Lung microvascular endothelial cell (primary cell): ENCODE measurements at regions not wholly inside any gene's neighbourhood (a gene's known extent, or its start where the extent isn't known, plus 50 kb on each side); places are given as distances from the start of the nearest gene placed in this dataset.

Experiments used
- DNase-seq, 2 donors: peaks; one replicate each; pipeline versions ENCODE4 v3.0.0 to v3.0.0-alpha.2; 2010; ENCODE audit warnings: low read depth in 2 of 2

DNA sequence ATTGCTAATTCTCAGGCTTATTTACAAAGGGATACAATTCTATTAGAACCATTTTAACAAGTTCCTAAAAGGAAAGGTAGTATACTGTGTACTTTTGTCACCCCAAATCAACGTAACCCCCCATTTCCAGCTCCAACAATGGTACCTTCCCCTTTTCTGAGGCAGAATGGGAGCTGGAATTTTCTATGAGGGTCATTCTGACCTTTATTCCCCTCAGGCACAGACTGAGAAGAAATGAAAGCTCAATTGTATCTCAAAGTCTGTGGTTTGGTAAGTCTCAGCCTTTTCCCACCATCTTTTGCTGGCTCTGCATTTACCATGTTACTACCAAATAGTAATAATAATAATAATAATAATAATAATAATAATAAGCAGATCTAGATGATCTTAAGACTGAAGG lies 571.0 kb downstream of the RNF144B start:
- DNase-seq = no peak

DNA sequence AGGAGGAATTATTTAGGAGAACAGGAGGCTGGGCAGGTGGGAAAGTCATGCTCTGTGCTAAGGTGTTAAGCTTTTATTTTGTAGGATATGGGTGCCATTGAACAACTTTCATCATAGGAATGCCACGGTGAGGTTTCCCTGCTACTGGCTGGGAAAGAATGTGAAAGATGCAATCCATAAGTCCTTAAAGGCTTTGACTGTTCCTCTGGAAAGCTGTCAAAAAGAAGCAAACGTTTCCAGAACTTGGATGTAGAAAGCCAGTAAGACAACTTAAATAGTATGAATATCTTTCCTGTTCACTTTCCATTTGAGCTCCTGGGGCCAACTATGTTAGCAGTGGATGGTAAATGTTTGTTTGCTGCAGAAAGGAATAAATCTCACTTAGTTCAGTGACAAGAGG lies 574.4 kb downstream of the RNF144B start:
- DNase-seq = no peak

DNA sequence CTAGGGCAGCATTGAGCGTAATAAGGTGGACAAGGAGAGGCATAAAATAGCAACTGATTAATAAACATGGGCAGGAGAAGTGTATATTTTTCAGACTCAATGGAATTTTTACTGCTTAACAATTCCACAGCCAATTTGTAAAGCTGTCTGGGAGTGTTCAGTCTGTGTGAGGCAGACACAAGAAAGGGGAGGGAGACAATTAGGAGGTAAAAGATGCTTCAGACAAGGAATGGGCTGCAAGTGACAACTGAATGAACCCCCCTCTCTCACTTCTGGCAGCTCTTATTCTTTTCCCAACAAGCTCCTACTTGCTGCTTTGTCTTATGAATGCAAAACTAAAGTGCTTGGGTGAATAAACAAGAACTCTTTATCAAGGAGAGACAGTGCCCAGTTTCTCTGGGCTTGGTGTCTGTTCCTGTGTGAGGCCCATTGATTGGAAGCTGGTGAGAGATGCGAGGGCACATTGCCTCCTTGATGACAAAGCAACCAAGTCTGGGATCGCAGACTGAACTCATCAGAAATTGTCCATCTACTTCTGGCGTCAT lies 575.3 kb downstream of the RNF144B start:
- no peak for DNase-seq

DNA sequence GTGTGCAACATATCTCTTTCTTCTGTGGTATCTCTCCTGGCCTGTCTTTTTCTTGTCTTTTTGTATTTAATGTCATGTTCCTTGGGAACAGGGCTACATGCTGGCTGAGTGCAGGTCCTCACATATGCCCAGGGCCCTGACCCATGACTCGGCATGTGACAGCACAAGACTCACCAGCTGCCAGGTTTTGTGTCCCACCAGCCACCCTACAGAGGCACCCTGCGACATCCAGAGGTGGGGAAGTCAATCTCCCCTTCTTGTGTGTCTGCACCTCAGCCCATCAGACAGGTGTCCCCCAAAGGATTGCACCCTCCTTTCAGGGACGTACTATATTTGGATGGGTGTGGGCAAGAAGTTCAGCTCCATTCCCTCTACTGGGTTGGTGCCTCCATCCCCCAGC lies 576.3 kb downstream of the RNF144B start:
- DNase-seq = no peak

DNA sequence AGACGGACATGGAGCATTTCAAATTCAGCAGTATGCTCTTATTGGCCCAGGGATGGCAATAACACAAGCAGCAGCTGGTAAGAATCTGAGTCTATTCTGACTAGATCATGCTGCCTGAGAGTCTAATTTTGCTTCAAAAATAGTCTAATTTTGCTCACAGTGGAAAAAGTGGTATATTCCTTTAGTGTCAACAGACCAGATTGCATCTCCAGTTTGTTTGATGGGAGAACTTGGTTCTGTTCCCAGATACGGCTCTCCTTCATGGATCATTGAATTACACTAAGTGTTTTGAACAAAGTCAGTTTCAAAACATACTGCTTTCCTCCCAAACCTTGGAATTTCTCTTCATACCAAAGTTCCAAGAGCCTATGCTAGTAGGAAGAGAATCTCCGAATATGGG lies 586.1 kb downstream of the RNF144B start:
- no peak for DNase-seq

DNA sequence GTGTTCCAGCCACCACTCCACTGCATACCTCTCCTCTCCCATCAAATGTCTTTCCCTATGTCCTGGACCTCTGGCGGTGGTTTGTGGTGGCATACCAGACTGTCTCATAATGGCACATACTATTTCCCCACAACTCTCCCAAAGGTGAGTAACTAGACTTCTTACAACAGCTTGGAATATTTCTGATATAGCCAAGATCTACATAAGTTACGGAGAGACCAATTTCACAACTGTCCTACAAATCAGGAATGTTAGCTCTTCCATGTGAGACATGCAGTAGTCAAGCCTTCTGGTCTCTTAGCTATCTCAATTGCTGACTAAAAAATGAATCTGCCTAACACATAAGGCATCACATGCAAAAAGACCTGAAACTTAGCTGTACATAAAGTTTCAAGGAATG lies 588.9 kb downstream of the RNF144B start:
- DNase-seq = no peak

DNA sequence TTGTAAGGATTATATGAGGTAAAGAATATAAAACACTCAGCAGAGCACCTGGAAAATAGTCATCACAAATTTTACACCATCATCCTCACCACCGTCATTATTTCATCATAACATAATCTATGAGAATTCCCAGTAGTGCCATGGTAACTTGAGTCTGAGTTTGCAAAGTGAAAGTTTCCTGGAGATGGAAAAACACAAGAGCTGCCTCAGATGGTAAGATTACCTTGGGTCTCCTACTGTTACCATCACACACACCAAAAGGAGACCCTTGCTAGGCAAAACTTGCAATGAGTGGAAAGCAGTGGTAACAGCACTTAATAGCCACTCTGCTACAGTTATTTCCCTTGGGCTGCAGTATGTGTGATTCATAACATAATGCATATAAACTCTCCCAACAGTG lies 589.8 kb downstream of the RNF144B start:
- no peak for DNase-seq

DNA sequence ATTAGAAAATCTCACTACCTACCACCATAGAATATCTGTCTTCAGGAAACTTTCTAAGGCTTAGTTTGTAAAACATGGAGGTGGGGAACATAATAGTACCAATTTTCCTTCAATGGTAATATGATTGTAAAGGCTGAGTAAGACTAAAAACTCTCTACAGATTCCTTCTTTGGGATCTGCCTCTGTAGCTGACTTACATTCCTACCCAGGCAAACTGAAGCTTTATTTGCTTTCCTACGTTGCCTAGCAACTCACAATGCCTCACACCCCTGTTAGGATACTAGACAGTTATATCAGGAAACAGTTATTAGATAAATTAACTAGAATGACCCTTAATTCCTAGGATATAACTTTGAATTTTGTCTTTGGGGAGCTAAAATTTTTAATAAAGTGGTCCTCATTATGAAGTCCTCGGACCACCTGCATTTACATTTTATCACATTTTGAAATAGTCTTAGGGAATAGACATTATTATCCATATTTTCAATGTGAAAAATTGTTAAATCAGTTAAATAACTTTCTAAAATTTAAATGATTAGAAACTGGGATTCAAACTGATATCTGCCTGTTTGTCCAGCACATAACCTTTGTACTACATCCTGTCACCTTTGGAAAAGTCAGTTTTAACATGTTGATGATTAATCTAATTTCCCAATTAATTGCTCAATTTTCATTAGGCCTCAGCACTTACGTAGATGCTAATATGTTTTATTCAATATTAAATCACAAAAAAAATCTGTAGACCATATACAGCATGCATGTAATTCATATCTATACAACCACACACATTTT lies 591.4 kb downstream of the RNF144B start:
- DNase-seq = no peak

DNA sequence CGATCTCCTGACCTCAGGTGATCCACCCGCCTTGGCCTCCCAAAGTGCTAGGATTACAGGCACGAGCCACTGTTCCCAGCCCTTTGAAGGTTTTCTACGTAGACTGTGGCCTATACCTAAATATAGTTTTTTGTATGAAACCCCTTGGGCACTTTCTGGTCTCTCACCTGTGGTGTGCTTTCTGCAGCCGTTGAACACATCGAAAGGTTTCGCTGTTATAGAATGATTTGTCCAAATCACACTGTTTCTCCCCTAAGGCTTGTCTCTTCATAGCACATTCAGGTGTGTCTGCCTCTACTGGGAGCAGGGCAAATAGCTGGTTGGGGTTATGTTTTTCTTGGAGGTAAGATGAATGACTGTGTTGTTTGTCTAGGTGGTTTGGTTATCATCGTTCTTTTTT lies 597.9 kb downstream of the RNF144B start:
- DNase-seq = no peak

DNA sequence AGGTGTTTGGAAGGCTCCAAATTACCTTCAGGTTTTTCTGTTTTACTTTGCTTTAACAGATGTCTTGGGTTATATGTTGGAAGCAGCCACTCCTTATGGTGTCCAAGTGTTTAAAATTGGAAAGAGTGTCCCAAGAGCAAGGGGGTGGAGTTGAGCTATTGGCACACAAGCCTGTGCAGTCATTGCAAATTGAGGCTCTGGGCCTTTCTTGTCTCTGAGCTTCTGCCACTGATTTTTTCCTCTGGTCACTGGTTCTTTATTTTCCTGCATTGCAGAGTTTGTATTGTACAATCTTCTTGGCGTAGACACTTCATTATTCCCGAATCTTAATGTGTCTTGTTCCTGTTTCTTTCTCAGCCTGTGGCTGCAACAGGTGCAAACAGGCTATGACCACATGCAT lies 598.8 kb downstream of the RNF144B start:
- no peak for DNase-seq

DNA sequence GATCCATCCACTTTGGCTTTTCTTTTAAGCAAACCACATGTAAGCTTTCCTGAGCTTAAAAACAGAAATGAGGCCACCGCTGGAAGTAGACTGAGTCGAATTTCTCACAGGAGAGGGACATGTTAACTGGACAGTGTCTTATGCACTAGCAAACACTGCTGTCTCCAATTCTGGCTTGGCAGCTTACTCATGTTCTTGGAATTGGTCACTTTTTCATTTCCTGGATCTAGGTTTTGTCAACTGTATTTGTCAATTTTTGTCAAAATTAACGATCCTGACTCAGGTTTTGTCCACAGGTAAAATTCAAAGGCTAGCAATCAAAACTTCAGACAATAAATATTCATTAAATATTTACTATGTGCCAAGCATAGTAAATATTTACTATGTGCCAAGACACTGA lies 601.5 kb downstream of the RNF144B start:
- DNase-seq = no peak

DNA sequence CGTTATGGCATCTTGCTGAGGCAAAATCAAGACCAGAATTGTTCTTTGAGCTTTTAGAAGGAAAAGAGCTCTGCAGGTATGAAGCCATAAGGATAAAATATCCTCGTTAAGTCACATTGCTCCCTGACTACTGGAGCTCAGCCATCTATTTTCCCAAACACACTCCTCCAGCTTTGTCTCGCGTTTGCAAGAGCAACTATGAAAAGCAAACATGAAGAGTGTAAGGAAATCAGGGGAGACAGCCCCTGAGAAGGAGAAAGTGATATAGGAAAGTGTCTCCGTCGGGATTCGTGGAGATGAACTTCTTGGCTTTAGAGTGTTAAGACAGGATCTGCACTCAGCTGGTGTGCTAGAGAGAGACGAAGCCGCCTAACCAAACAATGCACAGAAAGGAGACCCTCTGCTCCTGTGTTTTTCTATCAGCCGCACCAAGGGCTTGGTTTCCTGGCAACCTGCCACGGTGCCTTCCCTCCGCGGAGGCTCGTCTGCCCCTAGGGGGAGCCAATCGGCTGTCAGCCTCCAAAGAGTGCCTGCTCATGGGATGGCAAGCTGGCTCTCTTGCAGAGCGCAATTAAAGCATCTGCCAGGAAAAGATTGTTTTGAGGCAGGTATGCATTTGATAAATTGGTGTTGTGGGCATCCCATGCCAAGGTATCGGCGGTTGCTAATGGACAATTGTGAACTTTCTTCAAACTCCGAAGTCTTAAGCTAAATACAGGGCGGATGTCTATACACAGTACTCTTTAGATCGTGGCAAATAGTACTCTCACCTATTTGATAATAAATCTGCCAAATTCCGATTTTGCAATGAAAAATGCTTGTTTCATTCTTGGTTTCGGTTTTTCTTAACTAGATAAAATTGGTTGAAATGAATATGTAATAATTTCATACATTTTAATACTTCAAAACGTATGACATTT lies 603.2 kb downstream of the RNF144B start:
- peak; percentile 59 to 62 for DNase-seq

DNA sequence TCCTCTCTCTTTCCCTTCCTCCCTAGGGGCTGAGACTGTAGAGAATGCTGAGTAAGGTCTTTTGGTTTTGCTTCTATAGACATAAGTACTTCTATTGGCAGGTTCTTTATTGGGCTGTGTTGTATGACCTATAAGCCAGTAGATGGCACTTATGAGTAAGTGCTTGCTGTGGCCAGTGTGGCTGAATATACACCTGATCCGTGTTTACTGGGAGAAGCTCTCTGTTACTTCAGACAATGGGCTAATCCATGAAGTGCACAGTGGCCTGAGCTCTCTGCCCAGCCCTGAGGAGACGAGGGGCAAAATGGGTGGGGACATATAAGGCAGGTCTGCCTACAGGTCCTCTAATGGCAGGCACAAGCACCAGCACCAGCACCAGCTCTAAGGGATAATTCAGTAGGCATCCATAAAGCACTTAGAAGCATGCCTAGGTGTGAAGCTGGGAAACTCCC lies 610.3 kb downstream of the RNF144B start:
- DNase-seq = peak; percentile 46 to 62

DNA sequence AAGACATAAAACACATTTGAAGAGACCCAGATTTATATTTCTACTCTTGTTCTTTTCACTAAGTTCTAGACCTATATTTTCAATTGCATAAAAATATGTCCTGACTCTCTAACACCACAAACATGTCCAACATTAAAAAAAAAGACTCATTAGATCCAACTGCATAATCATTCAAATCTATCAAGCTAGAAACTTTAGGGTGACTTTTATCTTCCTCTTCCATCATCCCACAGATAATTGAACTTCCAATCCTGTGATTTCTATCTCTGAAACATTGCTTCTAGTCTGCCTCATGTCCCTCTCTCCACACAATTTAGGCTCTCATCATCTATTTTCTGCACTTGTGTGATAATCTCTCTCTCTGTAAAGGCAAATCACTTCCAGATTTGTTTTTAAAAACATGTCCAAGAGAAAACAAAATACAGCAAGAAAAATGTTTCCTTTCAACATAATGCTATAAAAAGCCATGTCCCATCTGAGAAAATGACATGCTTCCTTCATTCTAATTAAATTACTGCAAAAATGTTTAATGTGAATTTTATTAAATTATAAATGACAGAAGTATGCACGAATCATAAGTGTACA lies 615.9 kb downstream of the RNF144B start:
- DNase-seq = no peak

DNA sequence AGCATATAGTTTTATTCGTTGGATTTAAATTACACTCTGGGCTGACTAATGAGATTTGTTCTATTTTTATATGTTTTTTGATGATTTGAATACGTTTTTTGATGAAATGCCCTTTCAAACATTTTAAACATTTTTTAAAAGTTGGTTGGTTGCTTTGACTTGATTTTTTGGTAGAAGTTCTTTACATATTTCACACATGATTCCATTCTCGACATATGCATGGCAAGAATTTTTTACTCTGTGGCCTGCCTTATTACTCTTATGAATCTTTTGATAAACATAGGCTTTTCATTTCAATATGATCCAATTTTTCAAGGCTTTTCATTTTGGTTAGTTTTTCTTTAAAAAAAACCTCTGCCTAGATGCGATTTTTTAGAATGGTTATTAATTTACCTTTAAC lies 617.0 kb downstream of the RNF144B start:
- no peak for DNase-seq

DNA sequence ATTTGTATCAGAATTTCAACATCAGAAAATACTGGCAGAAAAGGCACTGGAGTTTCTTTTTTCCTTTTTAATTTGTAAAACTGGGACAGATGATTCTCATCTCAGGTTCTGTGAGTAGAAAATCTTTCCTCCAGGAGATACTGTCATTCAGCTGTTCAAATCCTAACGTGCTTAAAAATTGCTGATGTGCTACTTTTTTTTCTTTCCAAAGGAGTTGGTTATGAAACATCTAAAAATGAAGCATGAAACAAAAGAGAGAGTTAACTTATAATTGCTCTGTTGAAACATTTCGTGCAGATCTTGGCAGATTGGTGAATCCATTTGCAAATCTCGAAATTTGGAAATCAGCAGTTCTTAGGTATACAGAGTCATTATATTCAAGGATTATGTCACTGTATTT lies 622.6 kb downstream of the RNF144B start:
- no peak for DNase-seq

DNA sequence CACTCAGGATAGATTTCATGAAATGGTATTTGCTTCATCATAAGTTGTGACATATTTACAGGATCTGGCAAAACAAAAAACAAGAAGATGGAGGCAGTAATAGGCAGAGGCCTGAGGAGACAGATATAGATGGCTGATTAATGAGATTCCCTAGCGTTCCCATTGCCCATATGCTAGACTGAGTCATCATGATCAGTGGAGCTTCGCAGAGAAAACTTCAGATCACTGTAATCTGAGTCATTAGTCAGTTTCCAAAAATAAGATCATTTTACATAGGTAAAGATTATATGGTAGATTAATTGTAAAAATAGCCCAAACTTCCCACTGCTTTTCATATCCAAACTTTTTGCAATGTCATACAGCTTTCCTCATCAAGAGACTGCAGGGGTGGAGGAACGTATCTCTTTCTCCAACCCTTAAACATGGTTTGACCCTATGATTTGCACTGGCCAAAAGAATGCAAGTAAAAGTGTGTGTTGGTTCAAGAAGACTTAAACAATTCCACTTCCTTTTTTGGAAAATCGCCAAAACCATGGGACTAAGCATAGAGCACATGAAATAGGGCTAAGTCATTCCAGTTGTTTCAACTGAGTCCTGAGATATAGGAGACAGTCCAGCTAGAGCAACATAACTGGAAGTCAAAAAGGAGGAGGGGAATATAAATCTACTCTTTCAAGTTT lies 626.0 kb downstream of the RNF144B start:
- no peak for DNase-seq

DNA sequence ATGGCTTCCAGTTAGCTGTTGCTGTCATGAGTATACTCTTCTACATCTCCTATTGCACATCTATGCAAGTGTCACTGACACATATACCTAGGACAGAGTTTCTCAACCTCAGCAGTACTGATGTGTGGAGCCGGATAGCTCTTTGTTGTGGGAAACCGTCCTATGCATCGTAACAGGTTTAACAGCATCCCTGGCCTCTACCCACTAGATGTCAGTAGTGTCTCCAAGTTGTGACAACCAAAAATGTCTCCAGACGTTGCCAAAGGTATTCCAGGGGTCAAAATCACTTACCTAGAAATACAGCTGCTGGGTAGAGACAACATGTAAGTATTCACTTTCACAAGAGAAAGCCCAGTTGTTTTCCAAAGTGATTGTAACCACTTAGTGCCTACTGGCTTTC lies 637.6 kb downstream of the RNF144B start:
- no peak for DNase-seq

DNA sequence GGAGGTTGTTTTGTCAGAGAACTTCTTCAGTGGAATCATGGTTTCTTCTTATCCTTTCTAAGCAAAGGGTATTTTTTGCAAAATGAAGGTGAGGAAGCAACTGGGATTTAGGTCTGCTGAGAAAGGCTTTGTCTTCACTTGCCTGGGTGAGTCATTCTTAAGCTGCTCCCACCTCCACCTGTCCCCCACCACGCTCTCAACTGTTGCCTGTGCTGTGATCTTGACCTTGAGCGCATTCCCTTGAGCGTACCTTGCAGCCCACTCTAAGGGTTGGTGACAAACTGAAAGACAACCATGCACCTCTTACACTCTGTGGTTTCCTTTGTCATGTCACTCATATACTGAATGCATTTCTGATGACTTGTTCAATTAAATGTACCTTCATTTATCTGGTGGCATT lies 641.1 kb downstream of the RNF144B start:
- no peak for DNase-seq

DNA sequence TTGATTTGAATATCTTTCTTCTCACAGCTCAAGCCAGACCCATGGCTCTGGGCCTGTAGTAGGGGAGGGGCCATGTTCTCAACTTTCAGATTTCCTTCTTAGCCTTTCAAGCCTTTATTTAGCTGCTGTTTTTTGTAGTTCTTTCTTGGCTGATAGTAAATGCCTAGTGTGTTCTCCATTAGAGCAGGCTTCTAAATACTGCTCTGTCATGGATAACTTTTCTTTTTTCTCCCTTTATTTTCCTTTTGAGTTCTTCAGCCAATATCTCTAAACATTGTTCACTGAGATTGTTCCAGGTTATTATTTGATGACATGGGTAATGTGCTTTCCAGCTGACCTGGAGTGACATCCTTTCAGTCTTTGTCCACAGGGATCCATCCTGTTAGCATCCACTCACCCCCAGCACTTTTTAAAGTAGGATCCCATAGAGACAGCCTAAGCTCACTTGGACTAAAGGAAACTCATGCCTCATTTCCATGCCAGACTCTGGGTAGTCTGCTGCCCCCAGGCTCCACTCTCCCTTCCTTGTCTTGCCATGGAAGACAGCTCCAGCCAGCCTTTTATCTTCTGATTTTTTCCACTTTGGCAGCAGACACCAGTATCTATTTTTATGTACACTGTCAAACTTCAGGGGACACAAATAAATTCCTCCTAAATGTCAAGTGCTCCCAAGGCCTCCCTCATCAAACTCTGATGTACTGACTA lies 645.6 kb downstream of the RNF144B start:
- no peak for DNase-seq

DNA sequence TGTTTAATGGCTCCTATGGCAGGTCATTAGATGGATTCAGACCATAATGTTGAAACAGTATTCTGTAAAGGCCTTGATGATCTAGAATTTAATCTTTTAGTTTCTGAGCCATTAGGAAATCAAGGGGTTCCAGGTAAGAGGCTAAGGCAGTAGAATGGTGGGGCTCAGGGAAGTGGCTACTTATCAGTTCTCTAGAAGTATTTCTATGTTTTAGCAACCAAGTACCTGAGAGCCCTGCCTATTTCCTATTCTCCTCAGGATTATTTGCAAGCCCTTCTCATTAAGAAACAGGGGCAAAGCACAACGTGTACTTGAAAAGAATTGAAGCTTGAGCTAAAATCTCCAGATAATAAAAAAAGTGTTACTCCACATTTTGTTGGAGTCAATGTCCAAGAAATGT lies 646.5 kb downstream of the RNF144B start:
- DNase-seq = no peak
